Loucy (cell line): ENCODE measurements at regions not wholly inside any gene's neighbourhood (a gene's known extent, or its start where the extent isn't known, plus 50 kb on each side); places are given as distances from the start of the nearest gene placed in this dataset.

Source experiments
- H2AFZ ChIP-seq: fragments of 200-600 bp; sonication (generic); 2 replicates; pipeline ENCODE4 v1.6.0; 2016; ENCODE audit warnings: antibody characterized with exemption, mild to moderate bottlenecking, low read length, moderate library complexity
- H3F3A ChIP-seq: fragments of 200-600 bp; 2 replicates; pipeline ENCODE4 v1.6.0; 2016; ENCODE audit warnings: antibody characterized with exemption, low read depth, mild to moderate bottlenecking
- H3K27me3 ChIP-seq: fragments of 200-600 bp; sonication (generic); 2 replicates; pipeline ENCODE4 v1.6.1; 2014; ENCODE audit warnings: low read length, mild to moderate bottlenecking; ENCODE audit not compliant: insufficient read depth, poor library complexity, severe bottlenecking
- H3K36me3 ChIP-seq: fragments of 200-600 bp; sonication (generic); 2 replicates; pipeline ENCODE4 v1.6.1; 2016; ENCODE audit warnings: low read length; ENCODE audit not compliant: insufficient read depth
- H3K4me1 ChIP-seq: fragments of 200-600 bp; sonication (generic); 2 replicates; pipeline ENCODE4 v1.5.1; 2014; ENCODE audit warnings: low read length, mild to moderate bottlenecking; ENCODE audit not compliant: insufficient read depth, poor library complexity, severe bottlenecking
- H3K4me2 ChIP-seq: fragments of 200-600 bp; sonication (generic); 2 replicates; pipeline ENCODE4 v1.6.0; 2014; ENCODE audit warnings: antibody characterized with exemption, low read length, low read depth, mild to moderate bottlenecking; ENCODE audit not compliant: poor library complexity, severe bottlenecking
- H3K4me3 ChIP-seq: fragments of 200-600 bp; sonication (generic); 2 replicates; pipeline ENCODE4 v1.5.1; 2014; ENCODE audit warnings: low read length, mild to moderate bottlenecking, mixed read lengths; ENCODE audit not compliant: poor library complexity, severe bottlenecking
- H3K79me2 ChIP-seq: fragments of 200-600 bp; sonication (generic); 2 replicates; pipeline ENCODE4 v1.6.1; 2014; ENCODE audit warnings: low read length; ENCODE audit not compliant: insufficient read depth
- H3K9ac ChIP-seq: fragments of 200-600 bp; sonication (generic); 2 replicates; pipeline ENCODE4 v1.6.0; 2014; ENCODE audit warnings: mild to moderate bottlenecking, low read depth, low read length, moderate library complexity; ENCODE audit not compliant: poor library complexity, severe bottlenecking
- H3K9me2 ChIP-seq: fragments of 200-600 bp; sonication (generic); replicated peaks from 2 replicates; pipeline ENCODE4 v1.6.1; 2016; ENCODE audit warnings: low read depth, low read length, mixed read lengths
- H3K9me3 ChIP-seq: fragments of 200-600 bp; sonication (generic); 2 replicates; pipeline ENCODE4 v1.6.1; 2014; ENCODE audit warnings: mild to moderate bottlenecking, antibody characterized with exemption, low read length, low read depth; ENCODE audit not compliant: insufficient read depth
- H4K20me1 ChIP-seq: fragments of 200-600 bp; sonication (generic); 2 replicates; pipeline ENCODE4 v1.6.0; 2014; ENCODE audit warnings: antibody characterized with exemption, low read length, mild to moderate bottlenecking; ENCODE audit not compliant: insufficient read depth, poor library complexity, severe bottlenecking
- CTCF ChIP-seq: fragments of 200-600 bp; sonication (generic); conservative IDR thresholded peaks from 2 replicates; pipeline ENCODE4 v1.5.1; 2014; ENCODE audit warnings: mild to moderate bottlenecking, antibody characterized with exemption, low read length
- EZH2phosphoT487 ChIP-seq: fragments of 200-600 bp; IDR thresholded peaks from 2 replicates; pipeline ENCODE4 v1.6.1; 2018; ENCODE audit warnings: antibody characterized with exemption, mild to moderate bottlenecking, moderate library complexity, borderline replicate concordance

- H3K9me3 ChIP-seq, result no peaks in the 10 kb centered on the region
- no peaks in the 10 kb centered on the region for H3K79me2 ChIP-seq
- H4K20me1 ChIP-seq, result no peaks in the 10 kb centered on the region
- no peaks in the 10 kb centered on the region for H3K27me3 ChIP-seq
- H3K36me3 ChIP-seq, result no peaks in the 10 kb centered on the region
- TF ChIP-seq EZH2phosphoT487 (no peak), CTCF (no peak)
- H3K4me1 ChIP-seq, result no peaks in the 10 kb centered on the region
- no peak overlapping the region for H2AFZ ChIP-seq
- no peaks in the 10 kb centered on the region for H3F3A ChIP-seq
- no peak overlapping the region for H3K9ac ChIP-seq
- H3K4me3 ChIP-seq, result no peak overlapping the region
- H3K9me2 ChIP-seq, result no peaks in the 10 kb centered on the region
- no peak overlapping the region for H3K4me2 ChIP-seq
Observed at GRCh38 chr13:33615436-33615835, 202.5 kb upstream of the RFC3 start.

GRCh38 chr13:33616130-33616529, 201.8 kb upstream of the RFC3 start:
- H3K79me2 ChIP-seq, result no peaks in the 10 kb centered on the region
- H3K4me1 ChIP-seq, result no peaks in the 10 kb centered on the region
- no peaks in the 10 kb centered on the region for H3K9me3 ChIP-seq
- no peak overlapping the region for H2AFZ ChIP-seq
- H3K9me2 ChIP-seq, result no peaks in the 10 kb centered on the region
- H3K27me3 ChIP-seq, result no peaks in the 10 kb centered on the region
- H3F3A ChIP-seq, result no peaks in the 10 kb centered on the region
- no peak overlapping the region for H3K4me3 ChIP-seq
- no peaks in the 10 kb centered on the region for H4K20me1 ChIP-seq
- no peaks in the 10 kb centered on the region for H3K36me3 ChIP-seq
- H3K9ac ChIP-seq, result no peak overlapping the region
- TF ChIP-seq CTCF (no peak), EZH2phosphoT487 (no peak)
- no peak overlapping the region for H3K4me2 ChIP-seq

- Histone ChIP-seq H3K9ac (no peak overlapping the region), H3K4me2 (no peak overlapping the region), H3K4me1 (no peaks in the 10 kb centered on the region), H3K36me3 (no peaks in the 10 kb centered on the region), H2AFZ (no peak overlapping the region), H4K20me1 (no peaks in the 10 kb centered on the region), H3K27me3 (no peaks in the 10 kb centered on the region), H3K9me3 (no peaks in the 10 kb centered on the region), H3K79me2 (no peaks in the 10 kb centered on the region), H3K4me3 (no peak overlapping the region), H3K9me2 (no peaks in the 10 kb centered on the region), H3F3A (no peaks in the 10 kb centered on the region)
- TF ChIP-seq CTCF (no peak), EZH2phosphoT487 (no peak)
Observed at GRCh38 chr13:33617055-33617454, 200.9 kb upstream of the RFC3 start.
